ENCODE measurements at regions not wholly inside any gene's neighbourhood (a gene's known extent, or its start where the extent isn't known, plus 50 kb on each side); places are given as distances from the start of the nearest gene placed in this dataset.

GRCh38 chr1:25091658-25092057 is 140.6 kb downstream of the SYF2 start:
- TF ChIP-seq CTCF (IDR thresholded peaks at IDR 0.05; ENCODE audit: insufficient read depth, low read depth, low read length, missing control alignments) = no peak
- H3K4me3 ChIP-seq (ENCODE audit: low read length) = no peak overlapping the region
- no peak for DNase-seq (ENCODE audit: low read depth)

GRCh38 chr1:25090707-25091422 is 141.4 kb downstream of the SYF2 start:
- no peak overlapping the region for H3K4me3 ChIP-seq (ENCODE audit: low read length)
- no peak for DNase-seq (ENCODE audit: low read depth)
- TF ChIP-seq CTCF (IDR thresholded peaks at IDR 0.05; ENCODE audit: insufficient read depth, low read depth, low read length, missing control alignments) = no peak

- no peak overlapping the region for H3K4me3 ChIP-seq (ENCODE audit: low read length)
- no peak for DNase-seq (ENCODE audit: low read depth)
- no peak for TF ChIP-seq CTCF (IDR thresholded peaks at IDR 0.05; ENCODE audit: insufficient read depth, low read depth, low read length, missing control alignments)
Measured at GRCh38 chr1:25089772-25090171, 142.5 kb downstream of the SYF2 start.

- TF ChIP-seq CTCF (IDR thresholded peaks at IDR 0.05; ENCODE audit: insufficient read depth, low read depth, low read length, missing control alignments) = no peak
- no peak overlapping the region for H3K4me3 ChIP-seq (ENCODE audit: low read length)
- no peak for DNase-seq (ENCODE audit: low read depth)
Measured at GRCh38 chr1:25088946-25089345, 143.4 kb downstream of the SYF2 start.

GRCh38 chr1:25088180-25088701 is 144.1 kb downstream of the SYF2 start:
- H3K4me3 ChIP-seq (ENCODE audit: low read length) = no peak overlapping the region
- DNase-seq (ENCODE audit: low read depth) = no peak
- TF ChIP-seq CTCF (IDR thresholded peaks at IDR 0.05; ENCODE audit: insufficient read depth, low read depth, low read length, missing control alignments) = no peak

GRCh38 chr1:25086518-25087079 is 145.7 kb downstream of the SYF2 start:
- no peak overlapping the region for H3K4me3 ChIP-seq (ENCODE audit: low read length)
- TF ChIP-seq CTCF (IDR thresholded peaks at IDR 0.05; ENCODE audit: insufficient read depth, low read depth, low read length, missing control alignments) = no peak

More at GRCh38 chr1:25086518-25087079, 145.7 kb downstream of the SYF2 start:
- DNase-seq (ENCODE audit: low read depth) = no peak
